ENCODE measurements at regions not wholly inside any gene's neighbourhood (a gene's known extent, or its start where the extent isn't known, plus 50 kb on each side); places are given as distances from the start of the nearest gene placed in this dataset.
"Not testable (repeated sequence)": the region's sequence is repeated elsewhere in the genome, so short reads cannot be mapped to it uniquely, and the experiment has no call there.

DNA sequence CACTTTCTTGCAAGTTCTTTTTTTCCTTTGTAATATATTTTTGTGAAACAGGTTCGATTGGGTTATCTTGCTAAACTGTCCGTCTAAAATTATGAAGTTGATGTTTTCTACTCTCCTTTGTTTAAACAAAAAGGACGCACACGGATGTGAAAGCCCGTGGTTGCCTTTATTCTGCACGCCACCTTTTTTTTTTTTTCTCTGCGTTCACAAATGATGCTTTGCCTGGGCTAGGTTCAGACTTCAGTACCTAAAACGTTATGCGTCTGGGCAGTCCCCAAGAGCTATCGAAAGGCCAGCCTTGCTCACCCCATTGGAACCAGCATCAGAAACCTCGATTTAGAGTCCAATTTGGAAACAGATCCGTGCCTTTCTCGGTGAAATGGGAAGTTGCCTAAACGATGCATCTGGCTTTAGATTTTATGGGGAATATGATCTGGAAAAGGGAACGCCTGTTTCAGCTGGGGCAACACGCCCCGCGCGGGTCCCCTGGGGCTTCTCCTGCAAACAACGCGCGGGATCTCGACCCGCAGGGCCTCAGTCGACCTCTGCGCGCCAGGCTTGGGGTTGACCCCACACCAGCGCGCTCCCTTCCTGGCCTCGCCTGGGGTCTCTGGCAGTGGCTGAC, 113.9 kb downstream of the KCNRG start:
- DNase-seq (ENCODE audit: low read depth in 4 of 4, low spot score in 3 of 4): peak in 1 of 4 donors; percentile 26

- peak in 2 of 4 donors; percentile 20 to 35 for DNase-seq (ENCODE audit: low read depth in 4 of 4, low spot score in 3 of 4)
Observed at GRCh38 chr13:50129706-50130122, 114.5 kb downstream of the KCNRG start.

DNA sequence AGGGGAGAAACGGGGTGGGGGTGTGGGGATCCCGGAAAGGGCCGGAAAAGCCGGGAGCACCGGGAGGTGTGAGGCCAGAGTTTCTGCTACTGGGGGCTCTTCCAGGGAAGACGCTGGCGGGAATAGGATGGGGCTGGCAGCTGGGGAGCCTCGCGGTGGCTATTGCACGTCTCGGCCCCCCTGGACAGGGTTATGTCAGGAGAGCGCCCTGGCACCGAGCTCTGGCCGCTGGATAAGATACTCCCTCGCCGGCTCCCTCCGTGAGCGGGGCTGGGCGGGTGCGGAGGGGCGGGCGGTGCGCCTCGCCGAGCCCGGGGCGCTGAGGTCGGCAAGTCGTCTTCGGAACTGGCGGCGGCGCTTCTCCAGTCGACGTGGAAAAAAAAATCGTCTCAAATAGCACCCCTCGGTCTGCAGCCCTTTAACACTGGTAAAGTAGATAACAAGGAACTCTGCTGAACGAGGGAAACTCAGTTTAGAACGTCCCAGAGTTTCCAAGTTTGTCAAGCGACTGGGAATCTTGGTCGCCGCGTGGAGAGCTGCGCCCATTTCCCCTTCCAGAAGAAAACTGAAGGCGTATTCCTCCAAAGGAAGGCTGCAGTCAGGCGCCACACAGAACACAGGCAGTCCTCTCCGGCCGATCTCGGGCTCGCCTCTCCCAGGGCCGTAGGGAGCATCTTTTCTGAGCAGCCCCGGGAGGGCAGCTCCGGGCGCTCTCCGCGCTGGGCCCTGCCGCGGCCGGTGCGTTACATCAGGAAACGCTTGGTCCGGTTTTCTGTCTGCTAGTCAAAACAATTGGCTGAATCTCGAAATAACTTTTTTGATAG, 115.1 kb downstream of the KCNRG start:
- DNase-seq (ENCODE audit: low read depth in 4 of 4, low spot score in 3 of 4): peak in 2 of 4 donors; percentile 23 to 44

DNA sequence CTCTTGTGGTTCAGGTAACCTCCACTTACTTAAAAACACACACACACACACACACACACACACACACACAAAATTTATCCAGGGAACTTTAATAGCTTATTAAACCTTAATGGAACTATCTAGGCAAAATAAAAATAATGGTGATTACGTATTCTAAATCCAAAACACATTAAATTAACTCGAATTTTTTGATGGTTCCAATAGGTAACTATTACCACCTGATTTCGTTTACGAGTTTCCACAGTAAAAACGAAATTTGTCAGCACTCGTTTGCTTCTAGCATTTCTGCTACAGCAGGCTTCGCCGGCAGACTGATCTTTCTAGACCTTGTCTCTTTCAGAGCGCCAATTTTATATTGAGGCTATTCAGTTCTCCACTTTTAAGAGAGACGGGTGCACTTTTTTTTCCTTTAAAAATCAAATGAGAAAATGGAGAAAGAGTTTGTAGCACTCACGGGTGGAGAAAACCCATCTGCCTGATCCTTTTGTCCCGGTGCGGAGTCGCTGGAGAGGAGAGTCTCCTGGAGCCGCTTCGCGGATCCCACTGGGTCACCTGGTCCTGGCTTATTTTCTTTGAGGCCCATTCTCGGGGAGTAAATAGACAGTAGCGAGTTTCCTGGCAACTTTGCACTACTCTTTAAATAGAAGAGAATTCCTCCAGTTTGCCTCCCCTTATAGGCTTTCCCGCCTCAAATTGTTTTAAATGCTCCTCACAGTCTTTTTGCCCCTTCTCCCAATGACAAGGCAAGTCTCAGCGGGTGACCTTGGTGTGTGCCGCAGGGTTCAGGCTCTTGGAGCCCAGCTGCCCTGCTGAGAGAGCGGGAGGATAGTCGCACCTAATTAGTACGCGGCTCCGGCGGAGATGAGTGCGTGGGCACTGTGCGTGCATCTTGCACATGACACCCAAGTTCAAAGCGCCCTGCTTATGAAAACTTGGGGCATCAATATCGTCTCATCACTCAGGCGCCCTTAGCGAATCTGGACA, 117.0 kb downstream of the KCNRG start:
- peak in 2 of 4 donors; percentile 20 to 28 for DNase-seq (ENCODE audit: low read depth in 4 of 4, low spot score in 3 of 4)

DNA sequence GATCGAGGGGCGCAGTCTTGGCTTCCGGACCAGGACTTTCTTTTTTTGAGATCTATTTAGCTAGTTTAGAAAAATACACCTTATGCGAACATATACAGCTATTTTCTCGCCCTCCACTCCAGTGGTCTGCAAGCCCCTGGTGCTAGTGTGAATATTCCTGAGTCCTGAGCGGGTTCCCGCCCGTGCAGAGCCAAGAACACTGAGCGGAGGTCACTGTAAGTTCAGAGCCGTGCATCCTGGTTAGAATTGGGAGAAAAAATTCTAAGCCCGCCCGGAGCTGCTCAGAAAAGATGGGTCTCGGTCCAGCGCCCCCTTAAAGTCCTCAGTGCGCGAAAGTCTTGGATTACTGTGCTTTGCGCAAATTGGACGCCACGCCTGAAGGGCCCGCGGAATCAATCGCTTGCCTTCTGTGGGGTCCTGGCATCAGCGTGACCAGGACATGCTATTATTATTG, 117.7 kb downstream of the KCNRG start:
- DNase-seq (ENCODE audit: low read depth in 4 of 4, low spot score in 3 of 4): peak in 1 of 4 donors; percentile 39

- DNase-seq (ENCODE audit: low read depth in 4 of 4, low spot score in 3 of 4): peak in 1 of 4 donors; percentile 8
Observed at GRCh38 chr13:50133358-50133953, 118.2 kb downstream of the KCNRG start.

DNA sequence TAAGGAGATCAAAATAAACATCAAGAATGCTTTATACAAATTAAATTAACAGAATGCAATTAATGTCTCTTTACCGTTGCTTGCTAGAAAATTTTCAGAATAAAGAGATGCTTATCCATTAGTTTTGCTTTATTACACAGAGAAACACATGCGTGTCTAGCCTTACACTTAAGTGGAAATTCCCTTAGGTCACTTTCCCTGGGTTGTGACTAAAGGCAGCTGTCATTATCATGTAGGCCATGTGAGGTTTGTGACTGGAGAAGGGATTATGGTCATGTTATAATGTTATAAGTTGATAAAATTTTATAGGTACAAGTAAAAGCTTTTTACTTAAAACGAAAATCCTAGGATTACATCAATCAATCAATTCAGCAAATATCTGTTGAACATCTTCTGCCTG, 121.0 kb downstream of the KCNRG start:
- no peak for DNase-seq (ENCODE audit: low read depth in 4 of 4, low spot score in 3 of 4)

- DNase-seq (ENCODE audit: low read depth in 4 of 4, low spot score in 3 of 4): no peak
Observed at GRCh38 chr13:50136678-50137077, 121.4 kb downstream of the KCNRG start.

DNA sequence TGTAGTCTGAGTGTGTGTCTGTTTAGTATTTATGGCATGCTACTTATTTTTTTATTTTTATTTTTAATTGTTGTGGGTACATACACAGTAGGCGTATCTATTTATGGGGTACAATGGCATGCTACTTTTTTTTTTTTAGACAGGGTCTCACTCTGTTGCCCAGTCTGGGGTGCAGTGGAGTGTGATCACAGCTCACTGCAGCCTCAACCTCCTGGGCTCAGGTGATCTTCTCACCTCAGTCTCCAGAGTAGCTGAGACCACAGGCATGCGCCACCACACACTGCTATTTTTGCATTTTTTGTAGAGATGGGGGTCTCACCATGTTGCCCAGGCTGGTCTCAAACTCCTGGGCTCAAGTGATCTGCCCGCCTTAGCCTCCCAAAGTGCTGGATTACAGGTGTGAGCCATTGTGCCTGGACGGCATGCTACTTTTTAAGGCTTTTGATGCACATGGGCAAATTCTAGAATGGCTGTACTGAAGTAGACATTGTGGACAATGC, 124.2 kb downstream of the KCNRG start:
- not testable (repeated sequence) for DNase-seq (ENCODE audit: low read depth in 4 of 4, low spot score in 3 of 4)

- DNase-seq (ENCODE audit: low read depth in 4 of 4, low spot score in 3 of 4): no peak
Observed at GRCh38 chr13:50140153-50140552, 124.9 kb downstream of the KCNRG start.

DNA sequence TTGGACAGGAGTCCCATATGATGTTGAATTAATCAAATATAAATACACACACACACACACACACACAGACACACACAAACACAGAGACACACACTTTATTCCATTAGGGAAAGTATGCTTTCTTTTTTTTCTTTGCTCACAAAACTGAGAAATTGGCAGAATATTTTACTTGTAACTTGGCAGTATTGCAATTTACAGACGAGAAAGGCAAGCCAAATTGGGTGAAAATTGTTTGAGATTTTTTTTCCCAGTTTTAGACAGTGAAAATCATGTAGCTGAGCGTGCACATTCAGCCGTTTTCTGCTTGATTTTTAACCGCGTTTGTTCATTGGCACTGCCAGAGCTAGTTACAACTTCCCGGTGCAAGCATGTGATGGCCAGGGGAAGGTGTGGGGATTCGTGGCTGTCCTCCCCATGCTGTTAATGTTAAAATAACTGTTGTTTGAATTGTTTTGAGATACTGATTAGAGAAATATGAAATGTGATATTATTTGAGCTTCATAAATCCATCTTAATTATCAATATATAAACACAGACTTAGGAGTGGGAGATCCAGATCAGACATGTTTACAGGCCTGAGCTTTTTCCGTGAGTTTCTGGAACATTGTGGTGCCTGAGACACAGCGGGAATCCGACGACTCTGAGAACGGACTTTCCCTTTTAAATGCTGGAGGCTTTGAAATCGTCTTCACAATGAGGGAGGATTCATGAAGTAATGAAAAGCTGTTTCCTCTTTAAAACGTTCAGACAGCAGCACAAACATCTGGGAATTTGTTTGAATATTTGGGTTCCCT, 125.5 kb downstream of the KCNRG start:
- no peak for DNase-seq (ENCODE audit: low read depth in 4 of 4, low spot score in 3 of 4)

DNA sequence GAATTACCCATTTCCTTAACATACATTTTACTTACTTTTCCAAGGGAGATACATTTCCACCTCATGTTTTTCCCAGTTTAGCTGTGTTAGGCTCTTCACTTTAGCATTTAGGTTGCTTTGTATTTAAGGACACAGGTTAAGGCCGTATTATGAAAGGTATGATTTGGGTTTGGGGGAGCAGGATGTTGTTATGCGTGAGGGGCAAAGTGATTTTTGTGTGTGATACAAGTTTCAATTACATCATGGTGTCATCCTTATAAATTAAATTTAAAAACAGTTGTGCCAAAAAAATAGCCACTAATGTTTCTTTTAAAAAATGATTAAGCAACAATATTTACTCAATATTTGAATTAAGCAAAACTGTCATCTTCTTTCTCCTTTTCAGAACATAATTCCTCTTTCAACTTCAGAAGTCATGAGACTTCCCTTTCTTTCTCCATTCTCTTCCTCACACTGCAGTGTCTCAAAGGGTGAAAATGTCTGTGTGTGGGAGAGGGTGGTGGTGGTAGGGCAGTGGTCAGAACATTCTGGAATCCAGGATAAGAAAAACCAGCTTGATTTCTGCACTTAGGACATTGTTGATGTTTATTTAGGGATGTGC, 126.2 kb downstream of the KCNRG start:
- DNase-seq (ENCODE audit: low read depth in 4 of 4, low spot score in 3 of 4): no peak

DNA sequence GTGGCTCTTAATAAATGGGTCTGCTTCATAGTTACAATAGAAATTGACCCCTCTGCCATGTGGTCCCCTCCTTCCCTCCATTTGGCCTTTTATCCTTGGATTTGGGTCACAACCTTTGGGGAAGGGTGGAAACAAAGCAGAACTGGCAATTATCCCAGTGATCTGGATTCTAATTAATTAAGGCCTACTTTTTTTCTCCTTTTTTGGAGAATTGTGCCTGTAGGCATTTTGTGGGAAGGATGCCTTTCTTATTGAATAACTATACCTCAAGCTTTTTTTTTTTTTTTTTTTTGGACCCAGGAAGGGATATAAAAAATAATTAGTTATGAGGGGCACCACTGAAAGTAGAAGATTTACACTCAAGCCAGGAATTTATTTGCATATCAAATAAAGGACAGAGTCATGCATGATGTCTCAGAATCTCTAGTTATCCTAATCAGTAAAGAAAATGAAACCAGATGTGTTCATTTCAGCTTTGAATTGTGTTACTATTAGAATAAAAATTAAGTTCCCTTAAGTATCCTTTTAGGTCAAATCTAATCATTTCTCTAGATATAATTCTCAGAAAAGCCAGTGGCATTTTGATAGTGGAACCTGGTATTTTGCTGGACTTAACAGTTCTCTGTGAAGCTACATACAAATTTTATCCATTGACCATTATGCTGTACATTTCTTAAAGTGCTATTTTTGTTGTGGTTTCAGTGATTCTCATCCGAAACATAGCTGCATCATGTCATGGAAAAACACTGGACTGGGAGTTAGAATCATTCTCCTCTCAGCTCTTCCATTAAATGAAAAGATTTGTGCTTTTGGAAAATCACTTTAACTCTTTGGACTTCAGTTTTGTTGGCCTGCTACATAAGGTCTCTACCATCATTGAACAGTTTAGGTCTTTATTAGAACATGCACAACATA, 129.3 kb downstream of the KCNRG start:
- DNase-seq (ENCODE audit: low read depth in 4 of 4, low spot score in 3 of 4): no peak

DNA sequence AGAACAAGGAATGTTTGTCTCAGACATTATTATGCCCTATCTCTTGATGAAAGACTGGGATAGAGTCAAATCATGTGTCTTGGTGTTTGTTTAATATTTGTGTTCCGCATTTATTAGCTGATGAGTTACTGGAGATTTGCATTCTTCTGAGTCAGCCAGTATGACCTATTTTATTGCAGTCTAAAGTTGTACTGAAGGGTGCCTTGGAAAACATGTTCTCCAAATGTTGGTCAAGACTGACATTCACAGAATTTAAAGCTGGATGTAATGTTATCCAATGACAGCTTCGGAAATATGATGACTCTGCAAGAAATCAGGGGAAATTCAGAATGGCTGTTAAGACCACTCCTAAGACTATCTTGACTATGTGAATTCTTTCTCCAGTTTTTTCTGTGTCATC, 134.0 kb downstream of the KCNRG start:
- no peak for DNase-seq (ENCODE audit: low read depth in 4 of 4, low spot score in 3 of 4)

DNA sequence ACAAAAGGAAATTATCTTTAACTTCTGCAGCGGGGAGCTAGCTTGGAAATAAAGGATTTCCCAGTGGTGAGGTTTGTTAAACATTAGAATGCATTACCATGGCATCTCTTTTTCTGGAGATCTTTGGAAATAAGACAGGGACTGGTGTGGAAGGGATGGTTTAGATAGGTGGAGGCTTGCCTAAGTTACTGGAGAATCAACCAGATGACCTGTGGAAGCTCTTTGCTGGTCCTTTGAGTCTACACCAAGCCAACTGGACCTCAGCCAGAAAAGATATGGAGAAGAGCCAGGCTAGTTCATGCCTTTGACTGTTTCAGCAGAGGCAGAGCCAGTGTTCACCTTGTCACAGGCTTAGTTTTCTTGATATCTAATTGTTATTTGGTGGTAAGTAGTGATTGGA, 134.7 kb downstream of the KCNRG start:
- DNase-seq (ENCODE audit: low read depth in 4 of 4, low spot score in 3 of 4): no peak

GRCh38 chr13:50152224-50152623, 137.0 kb downstream of the KCNRG start:
- DNase-seq (ENCODE audit: low read depth in 4 of 4, low spot score in 3 of 4): no peak

GRCh38 chr13:50152655-50153309, 137.5 kb downstream of the KCNRG start:
- DNase-seq (ENCODE audit: low read depth in 4 of 4, low spot score in 3 of 4): no peak
